ENCODE measurements at regions not wholly inside any gene's neighbourhood (a gene's known extent, or its start where the extent isn't known, plus 50 kb on each side); places are given as distances from the start of the nearest gene placed in this dataset.

GRCh38 chr2:173706936-173707335, 258.2 kb downstream of the SP3 start:
- no peak for ATAC-seq
- no peak overlapping the region for H3K27ac ChIP-seq
- no peaks in the 10 kb centered on the region for H3K9me3 ChIP-seq
- TF ChIP-seq POLR2AphosphoS5 (IDR thresholded peaks at IDR 0.05) (no peak), POLR2A (IDR thresholded peaks at IDR 0.05) (no peak), EP300 (IDR thresholded peaks at IDR 0.05) (no peak), CTCF (IDR thresholded peaks at IDR 0.05) (no peak)
- 90 to 94% methylated on average over 2 to 3 of the region's 4 CpGs for WGBS, 2 donors (ENCODE audit: low coverage in 1 of 2)
- H3K4me1 ChIP-seq, result no peaks in the 10 kb centered on the region
- no peaks in the 10 kb centered on the region for H3K36me3 ChIP-seq
- no peak overlapping the region for H3K4me3 ChIP-seq
- no peaks in the 10 kb centered on the region for H3K27me3 ChIP-seq

- H3K4me1 ChIP-seq, result no peaks in the 10 kb centered on the region
- WGBS, 2 donors (ENCODE audit: low coverage in 1 of 2), result 45 to 65% methylated on average over 5 of the region's 5 CpGs
- H3K9me3 ChIP-seq, result no peaks in the 10 kb centered on the region
- H3K27me3 ChIP-seq, result no peaks in the 10 kb centered on the region
- no peak overlapping the region for H3K27ac ChIP-seq
- no peaks in the 10 kb centered on the region for H3K36me3 ChIP-seq
- H3K4me3 ChIP-seq, result no peak overlapping the region
- ATAC-seq, result no peak
- TF ChIP-seq POLR2A (IDR thresholded peaks at IDR 0.05) (no peak), CTCF (IDR thresholded peaks at IDR 0.05) (no peak), POLR2AphosphoS5 (IDR thresholded peaks at IDR 0.05) (no peak), EP300 (IDR thresholded peaks at IDR 0.05) (no peak)
These were observed 256.4 kb downstream of the SP3 start for GRCh38 chr2:173708806-173709205.

GRCh38 chr2:173711816-173712215, 253.4 kb downstream of the SP3 start:
- no peaks in the 10 kb centered on the region for H3K9me3 ChIP-seq
- H3K4me3 ChIP-seq, result no peak overlapping the region
- H3K36me3 ChIP-seq, result no peaks in the 10 kb centered on the region
- H3K27ac ChIP-seq, result no peak overlapping the region
- no peaks in the 10 kb centered on the region for H3K4me1 ChIP-seq
- WGBS, 2 donors (ENCODE audit: low coverage in 1 of 2), result 69 to 80% methylated on average over 1 of the region's 1 CpG
- H3K27me3 ChIP-seq, result peaks cover under 1% of the 10 kb centered on the region
- no peak for ATAC-seq
- no peak for TF ChIP-seq EP300 (IDR thresholded peaks at IDR 0.05)
- TF ChIP-seq CTCF (IDR thresholded peaks at IDR 0.05), result no peak
- no peak for TF ChIP-seq POLR2AphosphoS5 (IDR thresholded peaks at IDR 0.05)
- TF ChIP-seq POLR2A (IDR thresholded peaks at IDR 0.05), result no peak

GRCh38 chr2:173713904-173714555, 251.1 kb downstream of the SP3 start:
- TF ChIP-seq CTCF (IDR thresholded peaks at IDR 0.05) (no peak), EP300 (IDR thresholded peaks at IDR 0.05) (no peak), POLR2A (IDR thresholded peaks at IDR 0.05) (no peak)
- Histone ChIP-seq H3K4me1 (no peaks in the 10 kb centered on the region), H3K27me3 (peaks cover 13% of the 10 kb centered on the region), H3K27ac (no peak overlapping the region), H3K9me3 (no peaks in the 10 kb centered on the region), H3K4me3 (no peak overlapping the region), H3K36me3 (no peaks in the 10 kb centered on the region)
- 78 to 79% methylated on average over 1 to 4 of the region's 4 CpGs for WGBS, 2 donors (ENCODE audit: low coverage in 1 of 2)
- ATAC-seq, result no peak

- Histone ChIP-seq H3K4me3 (no peak overlapping the region), H3K9me3 (no peaks in the 10 kb centered on the region), H3K27me3 (peaks cover 19% of the 10 kb centered on the region), H3K4me1 (no peaks in the 10 kb centered on the region), H3K27ac (no peak overlapping the region), H3K36me3 (no peaks in the 10 kb centered on the region)
- TF ChIP-seq CTCF (IDR thresholded peaks at IDR 0.05) (no peak), EP300 (IDR thresholded peaks at IDR 0.05) (no peak), POLR2AphosphoS5 (IDR thresholded peaks at IDR 0.05) (no peak), POLR2A (IDR thresholded peaks at IDR 0.05) (no peak)
- 43 to 72% methylated on average over 5 of the region's 5 CpGs for WGBS, 2 donors (ENCODE audit: low coverage in 1 of 2)
- no peak for ATAC-seq
These were observed 249.7 kb downstream of the SP3 start for GRCh38 chr2:173715441-173715840.

Measured in gastroesophageal sphincter (tissue), 4 donors.